GM19372 (cell line): ENCODE measurements at regions not wholly inside any gene's neighbourhood (a gene's known extent, or its start where the extent isn't known, plus 50 kb on each side); places are given as distances from the start of the nearest gene placed in this dataset.

Experiments
- ATAC-seq: cut with Tn5 transposase; IDR thresholded peaks from one replicate; pipeline ENCODE4 v1.9.1; 2021; ENCODE audit warnings: mild to moderate bottlenecking, low read depth, moderate library complexity; ENCODE audit not compliant: unreplicated experiment

- ATAC-seq, result no peak
Measured at GRCh38 chr2:183283209-183283608, 159.0 kb downstream of the NUP35 start.

- no peak for ATAC-seq
Measured at GRCh38 chr2:183284606-183285005, 160.4 kb downstream of the NUP35 start.

- ATAC-seq, result no peak
Measured at GRCh38 chr2:183291436-183291835, 167.2 kb downstream of the NUP35 start.

- no peak for ATAC-seq
Measured at GRCh38 chr2:183292028-183292427, 167.8 kb downstream of the NUP35 start.

GRCh38 chr2:183339311-183339710 lies 215.1 kb downstream of the NUP35 start:
- ATAC-seq, result no peak

GRCh38 chr2:183341057-183341456 lies 216.8 kb downstream of the NUP35 start:
- ATAC-seq, result no peak

- ATAC-seq, result no peak
Measured at GRCh38 chr2:183347969-183348368, 223.7 kb downstream of the NUP35 start.

GRCh38 chr2:183348492-183348891 lies 224.2 kb downstream of the NUP35 start:
- ATAC-seq, result peak; percentile 60

- ATAC-seq, result no peak
Measured at GRCh38 chr2:183349091-183349490, 224.8 kb downstream of the NUP35 start.

- ATAC-seq, result no peak
Measured at GRCh38 chr2:183359867-183360266, 235.6 kb downstream of the NUP35 start.

- no peak for ATAC-seq
Measured at GRCh38 chr2:183371545-183371944, 247.3 kb downstream of the NUP35 start.

- ATAC-seq, result no peak
Measured at GRCh38 chr2:183375821-183376220, 251.6 kb downstream of the NUP35 start.

- ATAC-seq, result no peak
Measured at GRCh38 chr2:183383854-183384253, 259.6 kb downstream of the NUP35 start.

GRCh38 chr2:183389546-183390080 lies 265.4 kb downstream of the NUP35 start:
- ATAC-seq, result no peak

GRCh38 chr2:183390109-183390508 lies 265.9 kb downstream of the NUP35 start:
- no peak for ATAC-seq

GRCh38 chr2:183404392-183404791 lies 280.1 kb downstream of the NUP35 start:
- no peak for ATAC-seq

- no peak for ATAC-seq
Measured at GRCh38 chr2:183408562-183408961, 284.3 kb downstream of the NUP35 start.

- no peak for ATAC-seq
Measured at GRCh38 chr2:183409662-183410061, 285.4 kb downstream of the NUP35 start.

- ATAC-seq, result no peak
Measured at GRCh38 chr2:183416753-183417152, 292.5 kb downstream of the NUP35 start.

GRCh38 chr2:183426825-183427224 lies 302.6 kb downstream of the NUP35 start:
- no peak for ATAC-seq

GRCh38 chr2:183427558-183427957 lies 303.3 kb downstream of the NUP35 start:
- ATAC-seq, result no peak

GRCh38 chr2:183428881-183429280 lies 304.6 kb downstream of the NUP35 start:
- ATAC-seq, result no peak

- no peak for ATAC-seq
Measured at GRCh38 chr2:183438541-183438940, 314.3 kb downstream of the NUP35 start.
